ENCODE measurements at regions not wholly inside any gene's neighbourhood (a gene's known extent, or its start where the extent isn't known, plus 50 kb on each side); places are given as distances from the start of the nearest gene placed in this dataset.

DNA sequence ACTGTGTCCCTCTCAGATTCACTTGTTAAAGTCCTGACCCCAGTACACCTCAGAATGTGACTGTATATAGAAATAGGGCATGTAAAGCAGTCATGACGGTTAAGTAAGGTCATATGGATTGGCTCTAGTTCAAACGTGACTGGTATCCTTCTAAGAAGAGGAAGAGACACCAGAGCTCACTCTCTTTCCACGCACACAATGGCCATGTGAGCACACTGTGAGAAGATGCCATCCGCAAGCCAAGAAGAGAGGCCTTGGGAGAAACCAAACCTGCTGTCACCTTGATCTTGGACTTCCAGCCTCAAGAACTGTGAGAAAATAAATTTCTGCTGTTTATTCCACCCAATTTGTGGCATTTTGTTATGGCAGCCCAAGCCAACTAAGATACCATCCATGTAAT lies 56.8 kb upstream of the IRF2BP2 start:
- intact Hi-C loops (cut with DNase I; ENCODE audit: low total_unique reads), result no loop called here
- Histone ChIP-seq H3K36me3 (no peaks in the 10 kb centered on the region), H3K9me3 (no peaks in the 10 kb centered on the region), H3K27me3 (no peaks in the 10 kb centered on the region), H3K4me1 (peaks cover 0 to 3% (median 0%) of the 10 kb centered on the region in 4 donors), H3K4me3 (no peak overlapping the region), H3K27ac (peak overlapping the region in 1 of 4 donors; percentile 42)
- WGBS, 2 donors (ENCODE audit: low coverage in 1 of 2), result 67 to 90% methylated on average over 2 to 4 of the region's 4 CpGs
- no peak for DNase-seq
- TF ChIP-seq EP300 (IDR thresholded peaks at IDR 0.05; ENCODE audit: low read depth), result no peak
- TF ChIP-seq, protein P1, sequence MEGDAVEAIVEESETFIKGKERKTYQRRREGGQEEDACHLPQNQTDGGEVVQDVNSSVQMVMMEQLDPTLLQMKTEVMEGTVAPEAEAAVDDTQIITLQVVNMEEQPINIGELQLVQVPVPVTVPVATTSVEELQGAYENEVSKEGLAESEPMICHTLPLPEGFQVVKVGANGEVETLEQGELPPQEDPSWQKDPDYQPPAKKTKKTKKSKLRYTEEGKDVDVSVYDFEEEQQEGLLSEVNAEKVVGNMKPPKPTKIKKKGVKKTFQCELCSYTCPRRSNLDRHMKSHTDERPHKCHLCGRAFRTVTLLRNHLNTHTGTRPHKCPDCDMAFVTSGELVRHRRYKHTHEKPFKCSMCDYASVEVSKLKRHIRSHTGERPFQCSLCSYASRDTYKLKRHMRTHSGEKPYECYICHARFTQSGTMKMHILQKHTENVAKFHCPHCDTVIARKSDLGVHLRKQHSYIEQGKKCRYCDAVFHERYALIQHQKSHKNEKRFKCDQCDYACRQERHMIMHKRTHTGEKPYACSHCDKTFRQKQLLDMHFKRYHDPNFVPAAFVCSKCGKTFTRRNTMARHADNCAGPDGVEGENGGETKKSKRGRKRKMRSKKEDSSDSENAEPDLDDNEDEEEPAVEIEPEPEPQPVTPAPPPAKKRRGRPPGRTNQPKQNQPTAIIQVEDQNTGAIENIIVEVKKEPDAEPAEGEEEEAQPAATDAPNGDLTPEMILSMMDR (IDR thresholded peaks at IDR 0.05), result no peak
- in situ Hi-C loops (cut with MboI; ENCODE audit: low pct_ligation_motif_present in 1 of 4, low pct_unique_long_range_greater_than_20kb in 1 of 4, low sequenced_read_pairs in 3 of 4), result no loop called here

DNA sequence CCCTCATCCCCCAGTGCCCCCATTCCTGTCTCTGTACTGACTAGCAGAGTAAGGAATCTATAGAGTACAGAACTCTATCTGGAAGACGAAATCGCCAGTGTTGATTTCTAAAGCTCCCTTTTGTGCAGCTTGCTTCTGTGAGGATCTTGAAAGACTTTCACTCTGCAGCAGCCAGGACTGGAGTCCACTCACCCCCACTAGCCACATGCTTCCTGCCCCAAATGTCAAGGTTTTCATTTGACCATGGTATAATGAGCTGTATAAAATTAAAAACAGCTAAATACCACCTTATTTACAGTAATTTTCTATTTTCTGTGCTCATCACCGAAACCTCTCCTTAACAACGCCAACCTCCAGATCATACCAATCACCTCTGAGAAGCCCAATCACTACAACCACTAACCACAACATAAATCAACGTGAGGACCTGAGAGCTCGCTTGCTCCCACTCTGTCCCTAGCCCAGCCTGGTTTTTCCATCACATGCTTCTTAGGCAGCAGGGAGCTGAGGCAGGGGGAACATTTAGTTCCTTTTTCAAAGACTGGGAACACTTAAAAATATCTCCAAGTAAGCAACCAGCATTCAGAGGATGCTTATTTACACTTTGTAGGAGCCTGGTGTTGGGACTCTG lies 56.1 kb upstream of the IRF2BP2 start:
- 77 to 85% methylated on average over 6 of the region's 6 CpGs for WGBS, 2 donors (ENCODE audit: low coverage in 1 of 2)
- in situ Hi-C loops (cut with MboI; ENCODE audit: low pct_ligation_motif_present in 1 of 4, low pct_unique_long_range_greater_than_20kb in 1 of 4, low sequenced_read_pairs in 3 of 4), result no loop called here
- peak overlapping the region in 3 of 4 donors; percentile 14 to 42 (median 28) for H3K27ac ChIP-seq

DNA sequence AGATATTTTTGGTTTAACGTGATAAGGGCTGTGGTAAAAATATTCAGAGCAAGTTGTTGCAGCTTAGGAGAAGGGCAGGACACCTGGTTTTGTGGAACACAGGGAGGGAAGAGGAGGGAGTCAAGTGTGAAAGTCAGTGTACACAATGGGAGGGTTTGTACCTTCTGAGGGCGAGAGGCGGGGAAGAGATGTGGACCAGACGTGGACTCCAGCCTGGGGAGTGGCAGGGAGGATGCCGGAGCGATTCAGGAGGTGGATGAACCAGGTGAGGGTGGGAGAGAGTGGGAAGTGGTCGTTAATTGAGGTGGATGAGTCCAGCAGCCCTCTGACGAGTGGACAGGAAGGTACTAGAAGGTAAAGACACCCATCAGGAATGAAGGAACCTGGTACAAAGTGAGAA lies 52.2 kb upstream of the IRF2BP2 start:
- Histone ChIP-seq H3K4me1 (peaks cover 0 to 12% (median 6%) of the 10 kb centered on the region in 4 donors), H3K36me3 (no peaks in the 10 kb centered on the region), H3K27ac (no peak overlapping the region), H3K4me3 (no peak overlapping the region), H3K9me3 (no peaks in the 10 kb centered on the region), H3K27me3 (no peaks in the 10 kb centered on the region)
- WGBS, 2 donors (ENCODE audit: low coverage in 1 of 2), result 45 to 55% methylated on average over 8 of the region's 8 CpGs
- no peak for TF ChIP-seq EP300 (IDR thresholded peaks at IDR 0.05; ENCODE audit: low read depth)
- TF ChIP-seq POLR2A (IDR thresholded peaks at IDR 0.05), result no peak
- no peak for TF ChIP-seq POLR2AphosphoS5 (IDR thresholded peaks at IDR 0.05)
- TF ChIP-seq, protein P1 (IDR thresholded peaks at IDR 0.05), result no peak
- in situ Hi-C loops (cut with MboI; ENCODE audit: low pct_ligation_motif_present in 1 of 4, low pct_unique_long_range_greater_than_20kb in 1 of 4, low sequenced_read_pairs in 3 of 4) (no loop called here), intact Hi-C loops (cut with DNase I; ENCODE audit: low total_unique reads) (no loop called here)
- DNase-seq, result peak; percentile 61

More for the DNA sequence above, 56.1 kb upstream of the IRF2BP2 start:
- H3K4me1 ChIP-seq, result peaks cover 0 to 4% (median 0%) of the 10 kb centered on the region in 4 donors
- intact Hi-C loops (cut with DNase I; ENCODE audit: low total_unique reads), result loop anchor here (2.0 kb wide), 1 partner anchor 35 kb away; no protein-coding TSS in a partner anchor
- H3K27me3 ChIP-seq, result no peaks in the 10 kb centered on the region
- H3K9me3 ChIP-seq, result no peaks in the 10 kb centered on the region
- no peak for TF ChIP-seq POLR2A (IDR thresholded peaks at IDR 0.05)
- TF ChIP-seq POLR2AphosphoS5 (IDR thresholded peaks at IDR 0.05), result no peak
- TF ChIP-seq, protein P1 (IDR thresholded peaks at IDR 0.05), result no peak
- no peaks in the 10 kb centered on the region for H3K36me3 ChIP-seq
- no peak overlapping the region for H3K4me3 ChIP-seq
- no peak for DNase-seq

DNA sequence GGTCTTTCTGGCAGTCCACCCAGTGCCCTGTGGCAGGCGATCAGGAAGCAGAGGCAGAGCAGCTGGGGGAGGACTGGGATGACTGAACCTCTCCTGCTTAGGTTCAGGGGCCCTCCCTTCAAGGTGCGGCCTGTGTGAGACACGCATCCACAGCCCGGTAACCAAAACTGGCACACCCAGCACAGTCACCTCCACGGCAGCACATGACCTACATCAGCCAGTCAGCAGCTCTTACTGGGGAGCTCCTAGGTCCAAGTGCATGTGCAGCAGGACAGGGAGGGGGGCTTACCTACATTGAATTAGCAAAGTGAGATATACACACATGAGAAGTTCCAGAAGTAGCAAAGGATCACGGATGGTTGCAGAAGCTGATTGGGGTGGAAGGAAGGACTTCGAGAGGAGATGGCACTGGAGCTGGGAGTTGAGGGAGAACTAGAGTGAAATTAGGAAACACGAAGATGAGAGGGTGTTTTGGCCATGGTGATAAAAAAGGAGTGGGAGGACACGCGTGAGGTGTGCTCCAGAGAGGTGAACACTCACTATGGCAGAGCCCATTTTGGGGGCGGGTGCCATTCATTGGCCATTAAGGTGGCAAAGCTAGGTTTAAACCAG lies 51.4 kb upstream of the IRF2BP2 start:
- intact Hi-C loops (cut with DNase I; ENCODE audit: low total_unique reads) (no loop called here), in situ Hi-C loops (cut with MboI; ENCODE audit: low pct_ligation_motif_present in 1 of 4, low pct_unique_long_range_greater_than_20kb in 1 of 4, low sequenced_read_pairs in 3 of 4) (no loop called here)
- Histone ChIP-seq H3K27me3 (no peaks in the 10 kb centered on the region), H3K4me3 (no peak overlapping the region), H3K27ac (no peak overlapping the region), H3K4me1 (peaks cover 0 to 17% (median 9%) of the 10 kb centered on the region in 4 donors), H3K9me3 (no peaks in the 10 kb centered on the region), H3K36me3 (no peaks in the 10 kb centered on the region)
- WGBS, 2 donors (ENCODE audit: low coverage in 1 of 2), result 89 to 99% methylated on average over 6 to 11 of the region's 11 CpGs
- TF ChIP-seq EP300 (IDR thresholded peaks at IDR 0.05; ENCODE audit: low read depth) (no peak), POLR2A (IDR thresholded peaks at IDR 0.05) (no peak), POLR2AphosphoS5 (IDR thresholded peaks at IDR 0.05) (no peak)
- TF ChIP-seq, protein P1 (IDR thresholded peaks at IDR 0.05), result no peak
- no peak for DNase-seq

Data from transverse colon (tissue), 4 donors.